ENCODE measurements at regions not wholly inside any gene's neighbourhood (a gene's known extent, or its start where the extent isn't known, plus 50 kb on each side); places are given as distances from the start of the nearest gene placed in this dataset.

GRCh38 chr2:160876029-160876428 is 284.2 kb upstream of the TANK start (continued):
- no peak for TF ChIP-seq AR (CRISPR knock-in tag; IDR thresholded peaks at IDR 0.05)

GRCh38 chr2:160876765-160877164 is 283.5 kb upstream of the TANK start:
- no peaks in the 10 kb centered on the region for H3K36me3 Mint-ChIP-seq
- POLR2A ChIA-PET = no interaction called here
- H3K27ac Mint-ChIP-seq = no peak overlapping the region

GRCh38 chr2:160878618-160879017 is 281.6 kb upstream of the TANK start:
- CTCF ChIA-PET = no interaction called here

More at GRCh38 chr2:160876765-160877164, 283.5 kb upstream of the TANK start:
- Mint-ChIP-seq H3K4me1 (no peaks in the 10 kb centered on the region), H3K9me3 (peaks cover 4% of the 10 kb centered on the region; the same call in 1 of the 2 replicates), H3K27me3 (ENCODE audit: low read depth) (no peaks in the 10 kb centered on the region), H3K4me3 (no peak overlapping the region)
- ATAC-seq (no peak), DNase-seq (ENCODE audit: low spot score) (no peak)
- no peak for TF ChIP-seq MLX (CRISPR knock-in tag; IDR thresholded peaks at IDR 0.05)
- TF ChIP-seq SMAD4 (CRISPR knock-in tag; IDR thresholded peaks at IDR 0.05) = no peak
- CTCF ChIA-PET = no interaction called here

More at GRCh38 chr2:160878618-160879017, 281.6 kb upstream of the TANK start:
- Mint-ChIP-seq H3K36me3 (no peaks in the 10 kb centered on the region), H3K27ac (no peak overlapping the region), H3K27me3 (ENCODE audit: low read depth) (no peaks in the 10 kb centered on the region), H3K4me3 (no peak overlapping the region), H3K9me3 (peaks cover 4% of the 10 kb centered on the region; the same call in 1 of the 2 replicates), H3K4me1 (no peaks in the 10 kb centered on the region)
- DNase-seq (ENCODE audit: low spot score) (no peak), ATAC-seq (no peak)
- POLR2A ChIA-PET = no interaction called here
- no peak for TF ChIP-seq ARID4B (CRISPR knock-in tag; IDR thresholded peaks at IDR 0.05; ENCODE audit: borderline replicate concordance)
- TF ChIP-seq STAT6 (CRISPR knock-in tag; conservative IDR thresholded peaks at IDR 0.05; ENCODE audit: low read depth) = no peak
- TF ChIP-seq CDX4 (CRISPR knock-in tag; IDR thresholded peaks at IDR 0.05; ENCODE audit: borderline replicate concordance) = no peak
- no peak for TF ChIP-seq JAZF1 (CRISPR knock-in tag; IDR thresholded peaks at IDR 0.05)
